ENCODE measurements at regions not wholly inside any gene's neighbourhood (a gene's known extent, or its start where the extent isn't known, plus 50 kb on each side); places are given as distances from the start of the nearest gene placed in this dataset.

GRCh38 chr18:52220062-52220591 lies 119.9 kb upstream of the DCC start:
- TF ChIP-seq CTCF (IDR thresholded peaks at IDR 0.05) (no peak), POLR2A (IDR thresholded peaks at IDR 0.05) (no peak)

All from uterus (tissue), 2 donors.